Uterus (tissue), 2 donors: ENCODE measurements at regions not wholly inside any gene's neighbourhood (a gene's known extent, or its start where the extent isn't known, plus 50 kb on each side); places are given as distances from the start of the nearest gene placed in this dataset.

ENCODE experiments used
- POLR2A ChIP-seq, 2 donors: fragments of 450-650 bp; IDR thresholded peaks; one replicate each; pipeline ENCODE4 v1.6.1; 2016; ENCODE audit warnings: antibody characterized with exemption in 2 of 2, mild to moderate bottlenecking in 1 of 2, moderate library complexity in 1 of 2
- TF ChIP-seq, protein P1 (sequence below), 4 experiments: fragments of 200-600 bp in 2 of 4; fragments of 450-650 bp in 2 of 4; sonication (generic) in 2 of 4; IDR thresholded peaks; one replicate each; pipeline ENCODE4 v1.5.1; 2016 to 2019; ENCODE audit warnings: antibody characterized with exemption in 4 of 4, mild to moderate bottlenecking in 2 of 4, moderate library complexity in 1 of 4

DNA sequence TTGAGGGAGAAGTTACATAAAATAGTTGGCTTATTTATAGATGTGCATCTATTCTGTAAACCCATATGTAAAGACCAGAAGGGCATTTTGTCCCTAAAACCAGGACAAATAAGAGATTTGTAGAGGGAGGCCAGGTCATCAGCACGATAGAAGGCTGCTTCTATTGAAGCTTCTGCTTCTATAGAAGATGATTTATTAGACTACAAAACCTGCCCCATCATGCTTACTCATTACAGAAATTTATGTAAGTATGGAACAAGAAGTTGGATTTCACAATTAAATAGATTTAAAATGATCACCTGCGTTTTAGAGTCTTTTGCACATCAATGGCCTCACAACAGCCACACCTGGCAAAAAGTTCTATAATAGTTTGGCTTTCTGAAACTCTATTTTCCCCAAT, 183.5 kb downstream of the DUSP10 start:
- no peak for TF ChIP-seq POLR2A (IDR thresholded peaks at IDR 0.05)
- TF ChIP-seq, protein P1, sequence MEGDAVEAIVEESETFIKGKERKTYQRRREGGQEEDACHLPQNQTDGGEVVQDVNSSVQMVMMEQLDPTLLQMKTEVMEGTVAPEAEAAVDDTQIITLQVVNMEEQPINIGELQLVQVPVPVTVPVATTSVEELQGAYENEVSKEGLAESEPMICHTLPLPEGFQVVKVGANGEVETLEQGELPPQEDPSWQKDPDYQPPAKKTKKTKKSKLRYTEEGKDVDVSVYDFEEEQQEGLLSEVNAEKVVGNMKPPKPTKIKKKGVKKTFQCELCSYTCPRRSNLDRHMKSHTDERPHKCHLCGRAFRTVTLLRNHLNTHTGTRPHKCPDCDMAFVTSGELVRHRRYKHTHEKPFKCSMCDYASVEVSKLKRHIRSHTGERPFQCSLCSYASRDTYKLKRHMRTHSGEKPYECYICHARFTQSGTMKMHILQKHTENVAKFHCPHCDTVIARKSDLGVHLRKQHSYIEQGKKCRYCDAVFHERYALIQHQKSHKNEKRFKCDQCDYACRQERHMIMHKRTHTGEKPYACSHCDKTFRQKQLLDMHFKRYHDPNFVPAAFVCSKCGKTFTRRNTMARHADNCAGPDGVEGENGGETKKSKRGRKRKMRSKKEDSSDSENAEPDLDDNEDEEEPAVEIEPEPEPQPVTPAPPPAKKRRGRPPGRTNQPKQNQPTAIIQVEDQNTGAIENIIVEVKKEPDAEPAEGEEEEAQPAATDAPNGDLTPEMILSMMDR (IDR thresholded peaks at IDR 0.05), result no peak
